ENCODE measurements at regions not wholly inside any gene's neighbourhood (a gene's known extent, or its start where the extent isn't known, plus 50 kb on each side); places are given as distances from the start of the nearest gene placed in this dataset.

- Mint-ChIP-seq H3K4me1 (ENCODE audit: unreplicated experiment) (no peaks in the 10 kb centered on the region), H3K4me3 (ENCODE audit: unreplicated experiment) (no peak overlapping the region), H3K9me3 (ENCODE audit: unreplicated experiment) (peaks cover 46% of the 10 kb centered on the region), H3K27me3 (ENCODE audit: unreplicated experiment) (no peaks in the 10 kb centered on the region), H3K27ac (ENCODE audit: unreplicated experiment) (no peak overlapping the region), H3K36me3 (ENCODE audit: unreplicated experiment) (peaks cover 13% of the 10 kb centered on the region)
- DNase-seq (ENCODE audit: extremely low spot score, unreplicated experiment): no peak
- TF ChIP-seq, protein P1, sequence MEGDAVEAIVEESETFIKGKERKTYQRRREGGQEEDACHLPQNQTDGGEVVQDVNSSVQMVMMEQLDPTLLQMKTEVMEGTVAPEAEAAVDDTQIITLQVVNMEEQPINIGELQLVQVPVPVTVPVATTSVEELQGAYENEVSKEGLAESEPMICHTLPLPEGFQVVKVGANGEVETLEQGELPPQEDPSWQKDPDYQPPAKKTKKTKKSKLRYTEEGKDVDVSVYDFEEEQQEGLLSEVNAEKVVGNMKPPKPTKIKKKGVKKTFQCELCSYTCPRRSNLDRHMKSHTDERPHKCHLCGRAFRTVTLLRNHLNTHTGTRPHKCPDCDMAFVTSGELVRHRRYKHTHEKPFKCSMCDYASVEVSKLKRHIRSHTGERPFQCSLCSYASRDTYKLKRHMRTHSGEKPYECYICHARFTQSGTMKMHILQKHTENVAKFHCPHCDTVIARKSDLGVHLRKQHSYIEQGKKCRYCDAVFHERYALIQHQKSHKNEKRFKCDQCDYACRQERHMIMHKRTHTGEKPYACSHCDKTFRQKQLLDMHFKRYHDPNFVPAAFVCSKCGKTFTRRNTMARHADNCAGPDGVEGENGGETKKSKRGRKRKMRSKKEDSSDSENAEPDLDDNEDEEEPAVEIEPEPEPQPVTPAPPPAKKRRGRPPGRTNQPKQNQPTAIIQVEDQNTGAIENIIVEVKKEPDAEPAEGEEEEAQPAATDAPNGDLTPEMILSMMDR (IDR thresholded peaks at IDR 0.05): no peak
These were observed 67.6 kb upstream of the RGMB start for GRCh38 chr5:98705841-98706240.

DNA sequence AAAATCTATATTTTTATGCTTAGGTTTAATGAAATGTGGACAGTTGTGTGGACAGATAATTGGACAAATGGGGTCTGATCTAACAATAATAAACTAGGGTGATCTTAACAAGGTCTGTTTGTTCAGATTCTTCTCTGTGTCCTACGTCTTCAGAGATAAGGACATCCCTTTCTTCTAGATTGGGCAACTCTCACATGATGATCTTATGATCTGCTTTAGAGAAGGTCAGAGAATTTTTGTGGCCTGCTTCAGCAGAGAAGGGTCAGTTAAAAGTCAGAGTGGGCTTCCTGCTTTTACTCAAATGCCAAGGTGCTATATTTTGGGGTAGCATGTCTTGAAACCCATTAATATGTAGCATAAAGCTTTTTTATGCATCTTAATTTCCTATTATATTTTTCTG is 63.8 kb upstream of the RGMB start:
- Mint-ChIP-seq H3K36me3 (ENCODE audit: unreplicated experiment) (peaks cover 6% of the 10 kb centered on the region), H3K27ac (ENCODE audit: unreplicated experiment) (no peak overlapping the region), H3K4me1 (ENCODE audit: unreplicated experiment) (peaks cover 5% of the 10 kb centered on the region), H3K9me3 (ENCODE audit: unreplicated experiment) (peaks cover 12% of the 10 kb centered on the region), H3K27me3 (ENCODE audit: unreplicated experiment) (no peaks in the 10 kb centered on the region), H3K4me3 (ENCODE audit: unreplicated experiment) (no peak overlapping the region)
- no peak for DNase-seq (ENCODE audit: extremely low spot score, unreplicated experiment)
- TF ChIP-seq, protein P1 (IDR thresholded peaks at IDR 0.05): no peak

DNA sequence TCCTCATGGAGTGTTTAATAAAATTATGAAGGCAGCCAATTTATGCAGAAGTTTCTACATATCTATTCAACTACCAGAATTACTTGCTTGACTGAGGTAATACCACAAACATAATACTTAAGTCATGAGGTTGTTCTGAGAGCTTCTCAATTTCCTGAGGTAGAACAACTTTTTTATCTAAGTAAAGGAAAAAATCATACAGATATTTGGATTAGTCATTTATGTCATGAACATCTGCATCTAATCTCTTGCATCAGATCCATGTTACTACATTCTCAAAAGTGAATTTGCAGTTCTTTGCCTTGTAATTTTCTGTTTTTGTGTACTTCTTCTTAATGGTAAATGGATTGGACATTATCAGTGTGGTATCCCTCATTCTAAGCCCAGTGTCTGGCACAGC is 60.4 kb upstream of the RGMB start:
- Mint-ChIP-seq H3K27me3 (ENCODE audit: unreplicated experiment) (no peaks in the 10 kb centered on the region), H3K36me3 (ENCODE audit: unreplicated experiment) (no peaks in the 10 kb centered on the region), H3K27ac (ENCODE audit: unreplicated experiment) (no peak overlapping the region), H3K4me1 (ENCODE audit: unreplicated experiment) (peaks cover 5% of the 10 kb centered on the region), H3K9me3 (ENCODE audit: unreplicated experiment) (no peaks in the 10 kb centered on the region), H3K4me3 (ENCODE audit: unreplicated experiment) (no peak overlapping the region)
- TF ChIP-seq, protein P1 (IDR thresholded peaks at IDR 0.05): no peak
- no peak for DNase-seq (ENCODE audit: extremely low spot score, unreplicated experiment)

DNA sequence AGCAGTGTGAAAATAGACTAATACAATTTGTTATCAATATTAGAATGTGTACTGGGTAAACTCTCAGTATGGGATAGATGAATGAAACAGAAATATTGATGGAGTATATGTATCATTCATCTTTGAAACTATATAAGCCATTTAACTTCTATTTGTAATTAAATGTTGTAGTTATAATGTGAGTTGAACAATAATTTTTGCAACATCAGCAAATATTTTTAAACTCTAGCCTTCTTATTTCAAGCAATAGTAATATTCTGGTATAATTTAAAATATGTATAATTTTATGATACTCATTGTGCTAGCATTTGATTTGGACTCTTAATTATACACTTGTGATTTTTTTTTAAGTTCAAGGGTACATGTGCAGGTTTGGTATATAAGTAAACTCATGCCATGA is 59.6 kb upstream of the RGMB start:
- H3K4me3 Mint-ChIP-seq (ENCODE audit: unreplicated experiment): no peak overlapping the region
- no peaks in the 10 kb centered on the region for H3K27me3 Mint-ChIP-seq (ENCODE audit: unreplicated experiment)
- H3K36me3 Mint-ChIP-seq (ENCODE audit: unreplicated experiment): no peaks in the 10 kb centered on the region
- peaks cover 5% of the 10 kb centered on the region for H3K4me1 Mint-ChIP-seq (ENCODE audit: unreplicated experiment)
- no peak overlapping the region for H3K27ac Mint-ChIP-seq (ENCODE audit: unreplicated experiment)
- DNase-seq (ENCODE audit: extremely low spot score, unreplicated experiment): no peak
- TF ChIP-seq, protein P1 (IDR thresholded peaks at IDR 0.05): no peak
- H3K9me3 Mint-ChIP-seq (ENCODE audit: unreplicated experiment): peaks cover 4% of the 10 kb centered on the region

DNA sequence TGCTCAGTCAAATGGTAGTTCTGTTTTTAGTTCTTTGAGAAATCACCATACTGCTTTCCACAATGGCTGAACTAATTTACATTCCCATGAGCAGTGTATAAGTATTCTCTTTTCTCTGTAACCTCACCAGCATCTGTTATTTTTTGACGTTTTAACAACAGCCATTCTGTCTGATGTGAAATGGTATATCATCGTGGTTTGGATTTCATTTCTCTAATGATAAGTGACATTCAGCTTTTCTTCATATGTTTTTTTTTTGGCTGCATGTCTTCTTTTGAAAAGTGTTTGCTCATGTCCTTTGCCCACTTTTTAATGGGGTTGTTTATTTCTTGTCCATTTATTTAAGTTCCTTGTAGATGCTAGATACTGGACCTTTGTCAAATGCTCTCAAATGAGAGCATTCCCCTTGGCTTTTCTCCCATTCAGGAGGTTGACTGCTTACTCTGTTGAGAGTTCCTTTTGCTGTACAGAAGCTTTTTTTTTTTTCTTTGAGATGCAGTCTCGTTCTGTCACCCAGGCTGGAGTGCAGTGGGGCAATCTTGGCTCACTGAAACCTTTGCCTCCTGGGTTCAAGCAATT is 58.7 kb upstream of the RGMB start:
- DNase-seq (ENCODE audit: extremely low spot score, unreplicated experiment): no peak
- H3K27ac Mint-ChIP-seq (ENCODE audit: unreplicated experiment): no peak overlapping the region
- peaks cover 5% of the 10 kb centered on the region for H3K4me1 Mint-ChIP-seq (ENCODE audit: unreplicated experiment)
- no peaks in the 10 kb centered on the region for H3K27me3 Mint-ChIP-seq (ENCODE audit: unreplicated experiment)
- H3K36me3 Mint-ChIP-seq (ENCODE audit: unreplicated experiment): no peaks in the 10 kb centered on the region
- peaks cover 8% of the 10 kb centered on the region for H3K9me3 Mint-ChIP-seq (ENCODE audit: unreplicated experiment)
- TF ChIP-seq, protein P1 (IDR thresholded peaks at IDR 0.05): no peak
- H3K4me3 Mint-ChIP-seq (ENCODE audit: unreplicated experiment): no peak overlapping the region

All from osteocyte (in vitro differentiated cells).